H1 (cell line): ENCODE measurements at regions not wholly inside any gene's neighbourhood (a gene's known extent, or its start where the extent isn't known, plus 50 kb on each side); places are given as distances from the start of the nearest gene placed in this dataset.

Source experiments
- CTCF ChIA-PET: fragments of 300-600 bp; sonication (Branson Sonifier 250); formaldehyde crosslinking; loops from one replicate; lab custom pipeline; 2021; ENCODE audit not compliant: partially characterized antibody; lab: Charles Lee
- POLR2A ChIA-PET: fragments of 300-600 bp; sonication (Branson Sonifier 250); formaldehyde crosslinking; loops from one replicate; lab custom pipeline; 2021; ENCODE audit warnings: inconsistent platforms; ENCODE audit not compliant: partially characterized antibody; lab: Charles Lee
- DNase-seq, 2 experiments: peaks; one replicate each; pipeline versions ENCODE4 v3.0.0 to v3.0.0-alpha.2; 2010 to 2022; ENCODE audit warnings: low spot score in 2 of 2, low read depth in 1 of 2, mixed read lengths in 1 of 2
- FAIRE-seq: peaks from 2 replicates; lab custom pipeline; 2011; peaks lifted over from hg19 to GRCh38; lab: Jason Lieb, UNC
- H2AFZ ChIP-seq: 2 replicates; pipeline ENCODE4 v1.8.1; 2012; ENCODE audit warnings: low read length, inconsistent platforms
- H2AK5ac ChIP-seq: 2 replicates; pipeline ENCODE4 v1.6.1; 2013; ENCODE audit warnings: low read depth, low read length
- H2BK120ac ChIP-seq: replicated peaks from 2 replicates; pipeline ENCODE3; 2013; ENCODE audit warnings: low read depth, low read length, inconsistent platforms
- H2BK12ac ChIP-seq: 2 replicates; pipeline ENCODE4 v1.6.1; 2013; ENCODE audit warnings: low read depth, low read length
- H2BK15ac ChIP-seq: 2 replicates; pipeline ENCODE4 v1.6.1; 2013; ENCODE audit warnings: low read length
- H2BK20ac ChIP-seq: 2 replicates; pipeline ENCODE4 v1.6.1; 2013; ENCODE audit warnings: low read length
- H2BK5ac ChIP-seq: 2 replicates; pipeline ENCODE4 v1.6.1; 2013; ENCODE audit warnings: low read depth, low read length
- H3K14ac ChIP-seq: 2 replicates; pipeline ENCODE4 v1.6.1; 2013; ENCODE audit warnings: inconsistent platforms; ENCODE audit not compliant: insufficient read length
- H3K18ac ChIP-seq: 2 replicates; pipeline ENCODE4 v1.6.1; 2013; ENCODE audit warnings: low read length; ENCODE audit errors: extremely low read depth
- H3K23ac ChIP-seq: 2 replicates; pipeline ENCODE4 v1.6.1; 2013; ENCODE audit warnings: inconsistent platforms; ENCODE audit not compliant: insufficient read length
- H3K23me2 ChIP-seq: 2 replicates; pipeline ENCODE4 v1.6.1; 2013; ENCODE audit warnings: low read depth, low read length
- H3K27ac ChIP-seq: 2 replicates; pipeline ENCODE4 v1.6.1; 2011; ENCODE audit warnings: low read depth, low read length, inconsistent platforms
- H3K27me3 ChIP-seq, 4 experiments: replicated peaks in 1 of 4; 1 replicate in 1 of 4; 2 replicates in 3 of 4; pipeline versions ENCODE4 v1.6.1 to v1.8.1; 2011 to 2013; ENCODE audit warnings: low read length in 3 of 4, mild to moderate bottlenecking in 3 of 4, inconsistent platforms in 2 of 4, mixed read lengths in 2 of 4, moderate library complexity in 1 of 4; ENCODE audit not compliant: control insufficient read depth in 3 of 4, insufficient read depth in 3 of 4; ENCODE audit errors: extremely low read depth in 1 of 4
- H3K36me3 ChIP-seq, 4 experiments: 2 replicates each; pipeline versions ENCODE4 v1.6.1 to v1.8.1; 2011 to 2013; ENCODE audit warnings: mild to moderate bottlenecking in 4 of 4, low read length in 3 of 4, moderate library complexity in 2 of 4, control low read depth in 1 of 4, inconsistent platforms in 1 of 4; ENCODE audit not compliant: insufficient read depth in 4 of 4, control insufficient read depth in 2 of 4
- H3K4ac ChIP-seq: replicated peaks from 2 replicates; pipeline ENCODE3; 2013; ENCODE audit warnings: low read length, low read depth, mixed read lengths, inconsistent platforms; ENCODE audit not compliant: insufficient read length
- H3K4me1 ChIP-seq, 4 experiments: replicated peaks in 1 of 4; 1 replicate in 1 of 4; 2 replicates in 3 of 4; pipeline versions ENCODE4 v1.6.1 to v1.8.1; 2011 to 2013; ENCODE audit warnings: low read length in 3 of 4, inconsistent platforms in 2 of 4, mixed read lengths in 1 of 4; ENCODE audit not compliant: insufficient read depth in 4 of 4, control insufficient read depth in 3 of 4
- H3K4me2 ChIP-seq, 2 experiments: 2 replicates each; pipeline versions ENCODE4 v1.6.1 to v1.8.1; 2011 to 2013; ENCODE audit warnings: low read depth in 2 of 2, low read length in 2 of 2, control low read depth in 1 of 2, inconsistent platforms in 1 of 2, mild to moderate bottlenecking in 1 of 2; ENCODE audit not compliant: insufficient read depth in 1 of 2
- H3K4me3 ChIP-seq, 4 experiments: fragments of 200-600, 300-600 bp in 1 of 4; sonication (generic), shearing (Covaris generic), sonication (Bioruptor Twin) in 1 of 4; 2 replicates each; pipeline versions ENCODE4 v1.5.1 to v1.8.1; 2011 to 2016; ENCODE audit warnings: low read length in 4 of 4, low read depth in 3 of 4, control low read depth in 2 of 4, inconsistent platforms in 2 of 4, mild to moderate bottlenecking in 2 of 4, mixed read lengths in 1 of 4, moderate library complexity in 1 of 4; ENCODE audit not compliant: insufficient read depth in 2 of 4; ENCODE audit errors: extremely low read depth in 1 of 4
- H3K56ac ChIP-seq: replicated peaks from 2 replicates; pipeline ENCODE3; 2013; ENCODE audit warnings: low read depth, mild to moderate bottlenecking, mixed read lengths, low read length, inconsistent platforms; ENCODE audit not compliant: insufficient read length
- H3K79me1 ChIP-seq: 2 replicates; pipeline ENCODE4 v1.6.1; 2013; ENCODE audit warnings: low read depth, low read length, control low read depth
- H3K79me2 ChIP-seq, 2 experiments: 2 replicates each; pipeline versions ENCODE4 v1.6.1 to v1.8.1; 2012 to 2013; ENCODE audit warnings: low read length in 2 of 2, mild to moderate bottlenecking in 2 of 2, inconsistent platforms in 1 of 2; ENCODE audit not compliant: insufficient read depth in 2 of 2, control insufficient read depth in 1 of 2
- H3K9ac ChIP-seq, 4 experiments: replicated peaks in 1 of 4; 1 replicate in 1 of 4; 2 replicates in 3 of 4; pipeline versions ENCODE4 v1.6.1 to v1.8.1; 2011 to 2013; ENCODE audit warnings: low read depth in 3 of 4, low read length in 3 of 4, control low read depth in 2 of 4, mild to moderate bottlenecking in 2 of 4, moderate library complexity in 2 of 4, inconsistent platforms in 1 of 4; ENCODE audit errors: extremely low read depth in 1 of 4
- H3K9me3 ChIP-seq, 2 experiments: 2 replicates each; pipeline versions ENCODE4 v1.6.1 to v1.8.1; 2012 to 2013; ENCODE audit warnings: mild to moderate bottlenecking in 2 of 2, moderate library complexity in 2 of 2, control low read depth in 1 of 2, inconsistent platforms in 1 of 2, low read depth in 1 of 2, low read length in 1 of 2, mixed read lengths in 1 of 2; ENCODE audit not compliant: insufficient read depth in 2 of 2
- H4K20me1 ChIP-seq, 2 experiments: replicated peaks in 1 of 2; 2 replicates each; pipeline versions ENCODE3 to v1.8.1; 2011 to 2013; ENCODE audit warnings: inconsistent platforms in 2 of 2, low read length in 2 of 2, mild to moderate bottlenecking in 1 of 2; ENCODE audit not compliant: insufficient read depth in 2 of 2, control insufficient read depth in 1 of 2
- H4K5ac ChIP-seq: 2 replicates; pipeline ENCODE4 v1.6.1; 2013; ENCODE audit warnings: low read length, low read depth, mixed read lengths, inconsistent platforms; ENCODE audit not compliant: insufficient read length
- H4K8ac ChIP-seq: 2 replicates; pipeline ENCODE4 v1.8.0; 2013; ENCODE audit warnings: mild to moderate bottlenecking, moderate library complexity, low read length, inconsistent platforms; ENCODE audit not compliant: insufficient read depth; ENCODE audit errors: extremely low read depth
- H4K91ac ChIP-seq: replicated peaks from 2 replicates; pipeline ENCODE3; 2013; ENCODE audit warnings: low read length, mixed read lengths, inconsistent platforms; ENCODE audit not compliant: insufficient read length
- CHD2 ChIP-seq: IDR thresholded peaks from 2 replicates; pipeline ENCODE4 v1.6.1; 2012; ENCODE audit warnings: low read length, improper control_type of control experiment
- E2F6 ChIP-seq: IDR thresholded peaks from 2 replicates; pipeline ENCODE4 v1.6.1; 2012; ENCODE audit warnings: inconsistent platforms
- FOSL1 ChIP-seq: IDR thresholded peaks from 2 replicates; pipeline ENCODE4 v1.6.1; 2011; ENCODE audit warnings: mild to moderate bottlenecking, low read depth, low read length, moderate library complexity; ENCODE audit not compliant: insufficient read depth
- JUND ChIP-seq: IDR thresholded peaks from 2 replicates; pipeline ENCODE4 v1.6.1; 2011; ENCODE audit warnings: mild to moderate bottlenecking, improper control_type of control experiment, low read length
- KDM5A ChIP-seq: fragments of 200-600 bp; IDR thresholded peaks from 2 replicates; pipeline ENCODE4 v1.7.1; 2012; ENCODE audit warnings: mild to moderate bottlenecking, low read length, inconsistent platforms, mixed read lengths
- MAX ChIP-seq: IDR thresholded peaks from 2 replicates; pipeline ENCODE4 v1.6.1; 2012; ENCODE audit warnings: inconsistent platforms
- RXRA ChIP-seq: IDR thresholded peaks from 2 replicates; pipeline ENCODE4 v1.6.1; 2011; ENCODE audit warnings: low read depth, mild to moderate bottlenecking, low read length, moderate library complexity; ENCODE audit not compliant: insufficient read depth
- SP2 ChIP-seq: IDR thresholded peaks from 2 replicates; pipeline ENCODE4 v1.6.1; 2012; ENCODE audit warnings: mild to moderate bottlenecking, low read length, inconsistent platforms
- SRF ChIP-seq: IDR thresholded peaks from 2 replicates; pipeline ENCODE4 v1.6.1; 2011; ENCODE audit warnings: mild to moderate bottlenecking, low read depth, low read length, moderate library complexity
- SUZ12 ChIP-seq: fragments of 200-600 bp; sonication (generic); IDR thresholded peaks from 2 replicates; pipeline ENCODE4 v1.6.1; 2012; ENCODE audit warnings: mild to moderate bottlenecking, inconsistent platforms, low read length, moderate library complexity, mixed read lengths
- TAF1 ChIP-seq: IDR thresholded peaks from 2 replicates; pipeline ENCODE4 v1.6.1; 2011; ENCODE audit warnings: mild to moderate bottlenecking, low read depth, low read length
- TBP ChIP-seq: IDR thresholded peaks from 2 replicates; pipeline ENCODE4 v1.6.1; 2011; ENCODE audit warnings: low read depth, low read length, improper control_type of control experiment
- TCF12 ChIP-seq: IDR thresholded peaks from 2 replicates; pipeline ENCODE4 v1.6.1; 2011; ENCODE audit warnings: low read depth, mild to moderate bottlenecking, low read length
- TEAD4 ChIP-seq: IDR thresholded peaks from 2 replicates; pipeline ENCODE4 v1.6.1; 2012; ENCODE audit warnings: low read depth, low read length, inconsistent platforms, mixed read lengths
- USF2 ChIP-seq: IDR thresholded peaks from 2 replicates; pipeline ENCODE4 v1.6.1; 2011; ENCODE audit warnings: low read length, improper control_type of control experiment
- WGBS, 2 experiments: shearing (Covaris generic) in 1 of 2; methylation state at CpG; one replicate each; pipeline versions ENCODE4 v1.1.6 to v1.1.7; 2013 to 2015; ENCODE audit warnings: low lambda C conversion rate in 2 of 2, mixed read lengths in 2 of 2, inconsistent platforms in 1 of 2, low coverage in 1 of 2, missing lambda C conversion rate in 1 of 2; ENCODE audit not compliant: insufficient replicate concordance in 2 of 2, insufficient coverage in 1 of 2, insufficient read length in 1 of 2; ENCODE audit errors: extremely low coverage in 1 of 2, missing lambda C conversion rate in 1 of 2; 5-methylcytosine and 5-hydroxymethylcytosine counted together

- no peaks in the 10 kb centered on the region for H3K9me3 ChIP-seq
- no peak overlapping the region for H2BK15ac ChIP-seq
- no peak overlapping the region for H4K91ac ChIP-seq
- H4K5ac ChIP-seq: no peak overlapping the region
- no peak overlapping the region for H2AFZ ChIP-seq
- POLR2A ChIA-PET: no interaction called here
- no peak overlapping the region for H2BK12ac ChIP-seq
- no peak overlapping the region for H3K4ac ChIP-seq
- H3K79me2 ChIP-seq: no peaks in the 10 kb centered on the region
- no peaks in the 10 kb centered on the region for H3K36me3 ChIP-seq
- no peak overlapping the region for H3K56ac ChIP-seq
- no peak overlapping the region for H3K4me3 ChIP-seq
- H2BK5ac ChIP-seq: no peak overlapping the region
- no peak overlapping the region for H3K4me2 ChIP-seq
- H3K23me2 ChIP-seq: no peaks in the 10 kb centered on the region
- no peak overlapping the region for H2BK120ac ChIP-seq
- H4K20me1 ChIP-seq: no peaks in the 10 kb centered on the region
- H3K79me1 ChIP-seq: no peaks in the 10 kb centered on the region
- CTCF ChIA-PET: no interaction called here
- 93% methylated on average over 1 of the region's 1 CpG; no CpG with 5 or more reads in 1 of the 2 experiments for WGBS, 2 experiments
- FAIRE-seq (no peak), DNase-seq (no peak)
- no peak overlapping the region for H4K8ac ChIP-seq
- H2AK5ac ChIP-seq: no peak overlapping the region
- H3K4me1 ChIP-seq: peaks cover 0 to 3% (median 0%) of the 10 kb centered on the region in 4 experiments; a peak in 1 of 7 replicates
- no peak overlapping the region for H3K23ac ChIP-seq
- H3K27me3 ChIP-seq: no peaks in the 10 kb centered on the region
- no peak overlapping the region for H3K27ac ChIP-seq
- H3K9ac ChIP-seq: no peak overlapping the region
- no peak overlapping the region for H3K14ac ChIP-seq
- H3K18ac ChIP-seq: no peak overlapping the region
- no peak overlapping the region for H2BK20ac ChIP-seq
- TF ChIP-seq KDM5A (no peak), TCF12 (no peak), MAX (no peak), JUND (no peak), FOSL1 (no peak), E2F6 (no peak), TAF1 (no peak), SUZ12 (no peak), CHD2 (no peak), USF2 (no peak), TEAD4 (no peak), SP2 (no peak), RXRA (no peak), SRF (no peak), TBP (no peak)
Observed at GRCh38 chr12:94511506-94511905, 51.8 kb upstream of the CEP83 start.
